OCI-LY1 (cell line): ENCODE measurements at regions not wholly inside any gene's neighbourhood (a gene's known extent, or its start where the extent isn't known, plus 50 kb on each side); places are given as distances from the start of the nearest gene placed in this dataset.

ENCODE experiments used
- CTCF ChIP-seq: fragments of 200-600 bp; sonication (generic), shearing (Covaris generic); IDR thresholded peaks from 2 replicates; pipeline ENCODE4 v1.5.1; 2017; ENCODE audit warnings: mild to moderate bottlenecking, antibody characterized with exemption, low read length, moderate library complexity, mixed read lengths
- EZH2 ChIP-seq: fragments of 200-600 bp; sonication (generic), shearing (Covaris generic); IDR thresholded peaks from 2 replicates; pipeline ENCODE4 v1.8.0; 2017; ENCODE audit warnings: borderline replicate concordance, mixed run types, mild to moderate bottlenecking, antibody characterized with exemption, low read length, moderate library complexity, mixed read lengths

DNA sequence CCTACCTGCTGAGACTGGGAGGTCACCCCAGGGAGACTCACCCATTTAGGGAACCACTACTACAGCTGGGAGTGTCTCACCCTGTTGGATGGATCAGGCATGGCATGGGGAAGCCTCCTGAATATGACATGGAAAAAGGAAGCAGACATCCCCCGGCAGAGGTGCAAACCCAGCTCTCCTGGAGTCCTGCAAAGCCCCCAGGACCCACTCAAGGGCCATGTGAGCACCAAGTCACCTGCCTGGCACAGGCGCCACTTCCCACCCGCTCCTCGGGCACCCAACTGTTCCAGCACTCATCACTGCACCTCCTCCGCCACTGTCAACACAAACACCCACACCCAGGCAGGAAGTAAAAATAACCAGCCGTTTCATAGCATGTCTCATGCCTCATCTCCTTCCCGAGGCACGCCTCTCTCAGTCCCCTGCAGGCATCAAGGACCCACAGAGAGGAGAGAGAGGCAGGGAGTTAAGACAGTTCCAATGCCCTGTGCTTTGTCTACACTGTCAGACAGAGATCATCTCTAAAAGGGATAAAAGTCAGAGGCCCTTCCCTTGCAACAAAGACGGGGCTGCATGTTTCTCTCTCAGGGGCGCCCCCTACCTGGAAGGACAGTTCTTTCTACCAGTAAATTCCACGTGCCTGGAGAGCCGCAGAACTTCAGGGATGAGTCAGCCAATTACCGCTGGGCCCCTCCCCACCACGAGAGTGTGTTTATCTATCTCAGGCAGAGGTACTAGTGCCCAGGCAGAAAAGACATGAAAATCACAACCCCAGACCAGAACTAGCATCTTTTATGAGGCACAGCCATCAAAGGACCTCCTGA is 150.1 kb upstream of the SOD1 start:
- TF ChIP-seq CTCF (peak; percentile 59), EZH2 (no peak)
